Activated B cell treated with CpG ODN at 0.5 μM for 24 hours (primary cell): ENCODE measurements at regions not wholly inside any gene's neighbourhood (a gene's known extent, or its start where the extent isn't known, plus 50 kb on each side); places are given as distances from the start of the nearest gene placed in this dataset.

Experiments
- ATAC-seq: fragments of 200-7000 bp; cut with Tn5 transposase; one replicate; pipeline ENCODE4 v1.10.0; 2021; ENCODE audit warnings: low read depth, mild to moderate bottlenecking, moderate library complexity
- CTCF ChIA-PET: fragments of 350-600 bp; sonication (Branson Sonifier 250); formaldehyde crosslinking; loops from one replicate; lab custom pipeline; 2021; ENCODE audit warnings: antibody characterized with exemption; lab: Charles Lee
- POLR2A ChIA-PET: fragments of 350-600 bp; sonication (Branson Sonifier 250); formaldehyde crosslinking; loops from one replicate; lab custom pipeline; 2021; ENCODE audit warnings: antibody characterized with exemption; lab: Charles Lee
- DNase-seq: peaks from one replicate; pipeline ENCODE4 v3.0.0; 2022
- H3K27ac Mint-ChIP-seq: one replicate; pipeline ENCODE4 v1.8.0; 2020; ENCODE audit warnings: mixed read lengths
- H3K27me3 Mint-ChIP-seq: one replicate; pipeline ENCODE4 v1.8.0; 2021; ENCODE audit warnings: mixed read lengths
- H3K36me3 Mint-ChIP-seq: one replicate; pipeline ENCODE4 v1.8.0; 2021; ENCODE audit warnings: low read depth, mixed read lengths
- H3K4me1 Mint-ChIP-seq: one replicate; pipeline ENCODE4 v1.8.0; 2021; ENCODE audit warnings: mixed read lengths
- H3K4me3 Mint-ChIP-seq: one replicate; pipeline ENCODE4 v1.8.0; 2020; ENCODE audit warnings: mild to moderate bottlenecking, mixed read lengths
- H3K9me3 Mint-ChIP-seq: one replicate; pipeline ENCODE4 v1.8.0; 2020; ENCODE audit warnings: mixed read lengths
- CTCF ChIP-seq: fragments of 200-600 bp; IDR thresholded peaks from one replicate; pipeline ENCODE4 v1.8.0; 2022; ENCODE audit warnings: antibody characterized with exemption, mild to moderate bottlenecking
- intact Hi-C: fragments of 100-400 bp; cut with micrococcal nuclease; formaldehyde crosslinking; loops from one replicate; pipeline ENCODE4 v1.15.1; 2024

- no peak for TF ChIP-seq CTCF
- Mint-ChIP-seq H3K36me3 (no peaks in the 10 kb centered on the region), H3K27me3 (no peaks in the 10 kb centered on the region), H3K9me3 (peaks cover 21% of the 10 kb centered on the region), H3K27ac (no peak overlapping the region), H3K4me1 (no peaks in the 10 kb centered on the region), H3K4me3 (no peak overlapping the region)
- DNase-seq (no peak), ATAC-seq (no peak)
- POLR2A ChIA-PET, result no interaction called here
- intact Hi-C loops, result no loop called here
- CTCF ChIA-PET, result no interaction called here
These were observed 1544.6 kb downstream of the OLFM4 start for GRCh38 chr13:54573186-54573585.

- H3K4me3 Mint-ChIP-seq, result no peak overlapping the region
These were observed 1546.2 kb downstream of the OLFM4 start for GRCh38 chr13:54574791-54575190.

GRCh38 chr13:54591540-54591939 is 1562.9 kb downstream of the OLFM4 start:
- Mint-ChIP-seq H3K36me3 (no peaks in the 10 kb centered on the region), H3K9me3 (peaks cover 8% of the 10 kb centered on the region), H3K27ac (no peak overlapping the region), H3K4me3 (no peak overlapping the region), H3K27me3 (no peaks in the 10 kb centered on the region), H3K4me1 (no peaks in the 10 kb centered on the region)
- DNase-seq, result no peak
- ATAC-seq, result no peak
- no peak for TF ChIP-seq CTCF
- POLR2A ChIA-PET, result no interaction called here
- intact Hi-C loops, result no loop called here
- CTCF ChIA-PET, result no interaction called here

More at GRCh38 chr13:54574791-54575190, 1546.2 kb downstream of the OLFM4 start:
- ATAC-seq (no peak), DNase-seq (no peak)
- Mint-ChIP-seq H3K36me3 (no peaks in the 10 kb centered on the region), H3K4me1 (no peaks in the 10 kb centered on the region), H3K27ac (no peak overlapping the region), H3K27me3 (no peaks in the 10 kb centered on the region), H3K9me3 (peaks cover 18% of the 10 kb centered on the region)
- ChIA-PET CTCF (no interaction called here), POLR2A (no interaction called here)
- intact Hi-C loops, result no loop called here
- TF ChIP-seq CTCF, result no peak

- ChIA-PET POLR2A (no interaction called here), CTCF (no interaction called here)
- Mint-ChIP-seq H3K4me3 (no peak overlapping the region), H3K36me3 (no peaks in the 10 kb centered on the region), H3K9me3 (peaks cover 7% of the 10 kb centered on the region), H3K27me3 (no peaks in the 10 kb centered on the region), H3K27ac (no peak overlapping the region), H3K4me1 (no peaks in the 10 kb centered on the region)
- TF ChIP-seq CTCF, result no peak
- no peak for DNase-seq
- intact Hi-C loops, result no loop called here
- no peak for ATAC-seq
These were observed 1563.6 kb downstream of the OLFM4 start for GRCh38 chr13:54592201-54592600.

- DNase-seq, result no peak
- no peaks in the 10 kb centered on the region for H3K4me1 Mint-ChIP-seq
- intact Hi-C loops, result no loop called here
- no peak for TF ChIP-seq CTCF
- no peak overlapping the region for H3K27ac Mint-ChIP-seq
- ChIA-PET POLR2A (no interaction called here), CTCF (no interaction called here)
- no peak for ATAC-seq
- H3K27me3 Mint-ChIP-seq, result no peaks in the 10 kb centered on the region
- H3K9me3 Mint-ChIP-seq, result peaks cover 9% of the 10 kb centered on the region
- no peaks in the 10 kb centered on the region for H3K36me3 Mint-ChIP-seq
- H3K4me3 Mint-ChIP-seq, result no peak overlapping the region
These were observed 1564.9 kb downstream of the OLFM4 start for GRCh38 chr13:54593504-54593903.
